ENCODE measurements at regions not wholly inside any gene's neighbourhood (a gene's known extent, or its start where the extent isn't known, plus 50 kb on each side); places are given as distances from the start of the nearest gene placed in this dataset.

DNA sequence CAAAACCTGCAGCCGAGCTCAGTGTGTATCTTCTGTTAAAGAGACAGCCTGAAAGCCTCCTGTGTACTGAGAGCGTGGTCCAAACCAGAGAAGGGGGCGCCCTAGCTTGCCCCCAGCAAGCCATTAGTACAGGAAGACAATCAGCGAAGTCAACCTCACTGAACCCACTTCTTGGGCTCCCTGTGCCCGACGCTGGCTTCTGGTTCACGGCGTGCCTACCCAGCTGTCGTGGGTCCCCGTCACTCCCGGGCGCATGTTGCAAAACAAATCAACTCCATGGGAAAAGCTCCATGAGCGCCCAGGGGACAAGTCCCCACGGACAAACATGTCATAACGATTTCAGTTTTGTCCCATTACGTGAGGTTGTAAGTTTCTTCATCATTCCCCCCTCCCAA lies 326.9 kb downstream of the SH3GL2 start:
- TF ChIP-seq, protein P1, sequence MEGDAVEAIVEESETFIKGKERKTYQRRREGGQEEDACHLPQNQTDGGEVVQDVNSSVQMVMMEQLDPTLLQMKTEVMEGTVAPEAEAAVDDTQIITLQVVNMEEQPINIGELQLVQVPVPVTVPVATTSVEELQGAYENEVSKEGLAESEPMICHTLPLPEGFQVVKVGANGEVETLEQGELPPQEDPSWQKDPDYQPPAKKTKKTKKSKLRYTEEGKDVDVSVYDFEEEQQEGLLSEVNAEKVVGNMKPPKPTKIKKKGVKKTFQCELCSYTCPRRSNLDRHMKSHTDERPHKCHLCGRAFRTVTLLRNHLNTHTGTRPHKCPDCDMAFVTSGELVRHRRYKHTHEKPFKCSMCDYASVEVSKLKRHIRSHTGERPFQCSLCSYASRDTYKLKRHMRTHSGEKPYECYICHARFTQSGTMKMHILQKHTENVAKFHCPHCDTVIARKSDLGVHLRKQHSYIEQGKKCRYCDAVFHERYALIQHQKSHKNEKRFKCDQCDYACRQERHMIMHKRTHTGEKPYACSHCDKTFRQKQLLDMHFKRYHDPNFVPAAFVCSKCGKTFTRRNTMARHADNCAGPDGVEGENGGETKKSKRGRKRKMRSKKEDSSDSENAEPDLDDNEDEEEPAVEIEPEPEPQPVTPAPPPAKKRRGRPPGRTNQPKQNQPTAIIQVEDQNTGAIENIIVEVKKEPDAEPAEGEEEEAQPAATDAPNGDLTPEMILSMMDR (IDR thresholded peaks at IDR 0.05; ENCODE audit: extremely low read depth in 1 of 2, insufficient read depth in 1 of 2, low read depth in 1 of 2, low read length in 2 of 2) = no peak
- no peak for TF ChIP-seq POLR2AphosphoS5 (IDR thresholded peaks at IDR 0.05; ENCODE audit: insufficient read depth, low read depth, low read length)
